GM18873 (cell line): ENCODE measurements at regions not wholly inside any gene's neighbourhood (a gene's known extent, or its start where the extent isn't known, plus 50 kb on each side); places are given as distances from the start of the nearest gene placed in this dataset.
"Not testable (repeated sequence)": the region's sequence is repeated elsewhere in the genome, so short reads cannot be mapped to it uniquely, and the experiment has no call there.

ENCODE experiments used
- ATAC-seq: cut with Tn5 transposase; IDR thresholded peaks from one replicate; pipeline ENCODE4 v1.9.1; 2021; ENCODE audit warnings: mild to moderate bottlenecking, moderate library complexity, moderate number of reproducible peaks; ENCODE audit not compliant: unreplicated experiment, low FRiP score

GRCh38 chr17:64800987-64801386 is 118.3 kb downstream of the LRRC37A3 start:
- ATAC-seq, result not testable (repeated sequence)

GRCh38 chr17:64800361-64800895 is 118.8 kb downstream of the LRRC37A3 start:
- ATAC-seq, result not testable (repeated sequence)

- ATAC-seq, result not testable (repeated sequence)
These were observed 119.6 kb downstream of the LRRC37A3 start for GRCh38 chr17:64799543-64800188.

- not testable (repeated sequence) for ATAC-seq
These were observed 120.3 kb downstream of the LRRC37A3 start for GRCh38 chr17:64798961-64799360.

GRCh38 chr17:64798489-64798790 is 120.8 kb downstream of the LRRC37A3 start:
- not testable (repeated sequence) for ATAC-seq

GRCh38 chr17:64797746-64798488 is 121.4 kb downstream of the LRRC37A3 start:
- ATAC-seq, result not testable (repeated sequence)

GRCh38 chr17:64795342-64795741 is 123.9 kb downstream of the LRRC37A3 start:
- ATAC-seq, result not testable (repeated sequence)

GRCh38 chr17:64794548-64795274 is 124.6 kb downstream of the LRRC37A3 start:
- ATAC-seq, result not testable (repeated sequence)

- not testable (repeated sequence) for ATAC-seq
These were observed 125.2 kb downstream of the LRRC37A3 start for GRCh38 chr17:64794113-64794512.

GRCh38 chr17:64792793-64793575 is 126.3 kb downstream of the LRRC37A3 start:
- not testable (repeated sequence) for ATAC-seq

GRCh38 chr17:64792276-64792675 is 127.0 kb downstream of the LRRC37A3 start:
- not testable (repeated sequence) for ATAC-seq

GRCh38 chr17:64791691-64792090 is 127.6 kb downstream of the LRRC37A3 start:
- not testable (repeated sequence) for ATAC-seq

GRCh38 chr17:64791226-64791625 is 128.1 kb downstream of the LRRC37A3 start:
- not testable (repeated sequence) for ATAC-seq

GRCh38 chr17:64790690-64791089 is 128.6 kb upstream of the SMURF2 start:
- not testable (repeated sequence) for ATAC-seq

- not testable (repeated sequence) for ATAC-seq
These were observed 128.1 kb upstream of the SMURF2 start for GRCh38 chr17:64790193-64790592.

GRCh38 chr17:64789061-64789445 is 126.9 kb upstream of the SMURF2 start:
- ATAC-seq, result not testable (repeated sequence)

GRCh38 chr17:64788286-64789060 is 126.4 kb upstream of the SMURF2 start:
- ATAC-seq, result no peak

GRCh38 chr17:64787921-64788271 is 125.8 kb upstream of the SMURF2 start:
- ATAC-seq, result no peak

GRCh38 chr17:64787255-64787920 is 125.3 kb upstream of the SMURF2 start:
- no peak for ATAC-seq
